NCI-H2107 treated with DMSO at 0.1 percent for 48 hours (cell line): ENCODE measurements at regions not wholly inside any gene's neighbourhood (a gene's known extent, or its start where the extent isn't known, plus 50 kb on each side); places are given as distances from the start of the nearest gene placed in this dataset.
"Not testable (repeated sequence)": the region's sequence is repeated elsewhere in the genome, so short reads cannot be mapped to it uniquely, and the experiment has no call there.

Experiments
- DNase-seq: peaks from one replicate; lab custom pipeline; 2025; ENCODE audit not compliant: unreplicated experiment; lab: John Stamatoyannopoulos, UW

DNA sequence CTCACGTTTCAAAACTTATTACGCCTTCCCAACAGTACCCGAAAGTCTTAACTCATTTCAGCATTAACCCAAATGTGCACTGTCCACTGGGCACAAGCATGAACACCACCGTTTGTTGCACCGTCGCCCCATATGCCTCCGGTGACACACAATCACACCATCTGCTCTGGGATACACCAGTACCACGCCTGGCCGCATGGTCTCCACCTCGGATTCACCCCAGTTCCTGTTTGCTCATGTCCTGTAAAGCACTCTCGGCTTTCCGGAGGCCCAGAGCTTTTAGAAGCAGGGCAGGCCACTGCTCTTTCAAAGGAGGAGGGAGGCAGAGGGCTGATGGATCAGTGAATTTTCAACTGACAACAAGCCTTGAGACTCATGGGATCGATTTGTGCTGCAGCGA is 1570.0 kb upstream of the DEFB115 start:
- no peak for DNase-seq

DNA sequence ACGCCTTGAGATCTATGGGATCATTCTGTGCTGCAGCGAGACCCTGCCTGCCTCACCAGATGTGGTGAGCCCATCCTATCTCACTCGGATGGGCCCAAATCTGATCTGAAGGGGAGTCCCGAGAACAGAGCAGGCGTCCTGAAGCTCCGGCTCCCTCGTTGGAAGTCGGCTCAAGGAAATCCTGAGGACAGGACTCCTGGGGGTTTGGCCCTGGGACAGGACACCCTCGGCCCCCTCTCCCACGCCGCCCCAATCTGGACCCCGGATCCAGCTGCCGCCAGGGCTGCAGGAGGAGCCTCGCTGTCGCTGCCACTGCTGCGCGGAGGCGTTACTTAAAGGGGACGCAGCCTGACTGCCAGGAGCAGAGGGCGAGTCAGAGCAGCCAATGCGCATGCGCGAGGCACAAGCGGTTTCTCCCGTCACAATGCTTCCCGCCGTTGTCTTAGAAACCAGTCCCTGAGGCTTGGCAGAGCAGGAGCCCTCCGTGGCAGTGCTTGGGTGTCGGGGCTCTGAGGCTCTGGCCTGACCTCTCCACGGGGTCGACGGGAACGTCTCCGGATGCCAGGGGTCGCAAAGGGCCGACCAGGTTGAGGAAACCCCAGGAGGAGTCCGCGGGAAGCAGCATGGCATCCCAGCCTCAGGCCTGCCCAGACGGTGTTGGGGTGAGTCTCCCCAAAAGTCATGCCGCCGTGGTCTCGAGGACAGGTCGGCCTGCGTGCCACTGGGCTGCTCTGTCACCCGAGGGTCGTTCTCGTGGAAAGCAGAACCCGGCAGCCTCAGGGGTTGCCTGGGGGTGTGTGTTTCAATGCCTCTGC is 1567.8 kb upstream of the DEFB115 start:
- DNase-seq = no peak

DNA sequence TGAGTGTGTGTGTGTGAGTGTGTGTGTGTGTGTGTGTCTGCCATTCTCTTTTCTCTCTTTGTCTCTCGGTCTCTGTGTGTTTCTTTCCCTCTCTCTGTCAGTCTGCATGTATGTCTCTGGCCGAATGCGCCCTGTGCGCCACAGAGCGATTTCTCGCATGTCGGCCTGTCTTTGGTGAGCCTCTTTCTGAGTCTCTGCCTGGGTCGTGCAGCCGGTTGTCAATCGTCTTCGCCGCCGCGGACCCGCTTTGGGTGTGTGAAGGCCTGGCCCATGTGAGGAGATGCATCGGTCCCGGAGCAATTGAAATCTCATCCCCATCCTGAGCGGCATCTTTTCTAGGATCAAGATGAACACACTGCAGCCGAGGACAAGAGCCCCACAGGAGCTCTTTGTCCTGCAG is 1567.2 kb upstream of the DEFB115 start:
- no peak for DNase-seq

DNA sequence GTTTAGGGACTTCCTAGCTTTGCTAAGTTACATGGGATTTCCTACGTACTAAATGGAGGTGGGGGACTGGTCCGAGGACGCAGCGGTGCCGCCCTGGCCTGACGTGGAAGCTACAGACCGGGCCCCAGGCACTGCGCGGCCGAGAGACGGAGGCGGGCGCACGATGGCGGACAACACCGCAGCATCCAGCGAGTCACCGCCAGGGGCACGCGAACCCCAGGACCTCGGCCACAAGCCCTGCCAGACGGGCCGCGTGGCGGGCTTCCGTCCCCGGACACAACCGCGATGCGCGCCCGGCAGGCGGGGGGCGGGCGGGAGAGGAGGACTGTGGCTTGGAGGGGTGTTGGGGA is 1516.9 kb upstream of the DEFB115 start:
- DNase-seq = no peak

DNA sequence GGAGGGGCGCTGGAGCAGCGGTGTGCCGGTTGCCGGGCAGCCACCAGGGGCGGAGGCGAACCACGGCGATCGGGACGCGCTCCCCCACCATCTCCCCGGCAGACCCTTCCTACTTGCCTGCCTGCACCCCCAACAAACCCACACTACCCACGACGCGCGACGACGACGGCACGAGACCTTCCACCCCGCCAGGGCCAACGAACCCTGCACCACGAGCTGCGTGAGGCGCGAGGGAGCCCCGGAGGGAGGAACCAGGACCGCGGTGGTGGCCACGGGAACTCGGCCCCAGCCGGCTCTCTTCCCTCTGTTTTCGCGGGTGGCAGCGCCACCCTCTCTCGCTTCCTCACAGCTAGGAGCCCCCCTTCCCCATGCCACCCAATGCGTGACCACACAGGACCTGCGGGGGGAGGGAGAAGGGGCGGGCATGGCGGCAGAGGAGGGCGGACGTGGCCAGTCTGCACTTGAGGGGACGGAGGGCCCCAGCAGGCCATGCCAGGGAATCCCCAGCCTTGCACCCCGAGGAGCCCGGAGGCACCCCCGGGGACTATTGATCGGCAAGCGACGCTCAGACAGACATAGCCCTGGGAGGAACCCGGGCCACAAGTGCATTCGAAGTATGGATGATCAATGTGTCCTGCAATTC is 1516.4 kb upstream of the DEFB115 start:
- no peak for DNase-seq

DNA sequence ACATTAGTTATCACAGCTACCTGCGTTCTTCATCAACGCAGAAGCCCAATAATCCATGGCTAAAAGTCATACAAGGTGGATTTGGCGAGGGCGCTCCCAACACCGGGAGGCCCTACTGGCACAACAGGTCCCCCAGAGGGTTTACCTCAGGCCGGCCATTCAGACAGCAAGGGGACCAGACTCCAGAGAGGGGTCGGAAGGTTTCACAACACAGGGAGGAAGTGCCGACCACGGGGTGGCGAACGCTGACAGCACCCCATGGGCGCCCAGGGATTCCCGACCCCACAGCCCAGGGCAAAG is 1515.9 kb upstream of the DEFB115 start:
- no peak for DNase-seq

DNA sequence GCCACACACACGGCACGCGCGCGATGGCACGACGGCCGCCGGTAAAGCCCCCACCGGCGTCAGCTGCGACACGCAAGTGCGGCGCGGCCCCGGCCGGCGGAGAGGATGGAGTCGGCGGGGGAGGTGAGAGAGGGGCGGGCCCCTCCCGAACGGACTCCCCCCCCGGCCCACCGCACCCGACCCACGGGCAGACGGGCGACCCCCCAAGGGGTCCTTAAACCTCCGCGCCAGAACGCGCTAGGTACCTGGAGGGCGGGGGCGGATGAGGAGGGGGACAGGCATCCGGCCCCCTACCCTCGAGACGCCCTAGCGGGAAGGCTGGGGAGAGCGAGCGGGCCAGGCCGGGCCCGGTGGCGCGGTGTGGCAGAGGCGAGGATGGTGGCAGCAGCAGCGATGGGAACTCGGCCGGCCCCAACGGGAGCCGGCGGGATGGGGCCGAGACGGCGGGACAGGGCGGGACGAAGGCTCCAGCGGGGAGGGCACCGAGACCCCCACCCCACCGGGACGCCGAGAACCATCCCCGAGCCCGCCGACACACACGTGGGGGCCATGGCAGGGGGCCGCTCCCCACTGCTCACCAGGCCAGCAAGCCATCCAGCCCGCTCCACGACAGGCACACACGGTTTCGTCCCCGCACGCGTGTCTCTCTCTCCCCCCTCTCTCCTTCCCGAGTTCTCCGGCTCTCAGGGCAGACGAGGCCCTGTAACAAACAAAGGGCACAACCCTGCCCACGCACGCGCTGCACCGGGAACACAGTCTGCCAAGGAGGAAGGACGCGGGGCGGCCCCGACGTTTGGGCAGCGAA is 1515.4 kb upstream of the DEFB115 start:
- no peak for DNase-seq

DNA sequence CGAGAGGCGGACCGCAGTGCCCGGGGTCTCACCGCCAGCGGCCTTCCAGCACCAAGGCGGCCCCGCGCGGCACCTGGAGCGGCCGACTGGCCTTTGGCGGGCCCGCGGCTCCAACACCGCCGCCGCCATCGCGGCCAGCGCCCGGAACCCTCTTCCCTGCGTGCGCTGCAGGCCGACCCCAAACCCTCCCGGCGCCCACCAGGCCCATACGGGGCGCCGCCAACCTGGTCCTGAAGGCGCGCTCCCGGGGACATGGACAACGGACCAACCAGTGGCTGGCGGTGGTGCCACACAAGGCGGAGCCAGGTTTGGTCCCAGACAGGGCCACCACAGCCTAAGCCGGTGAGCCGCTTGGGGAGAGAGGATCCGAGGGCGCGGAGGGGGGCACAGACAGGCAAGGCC is 1514.8 kb upstream of the DEFB115 start:
- no peak for DNase-seq

DNA sequence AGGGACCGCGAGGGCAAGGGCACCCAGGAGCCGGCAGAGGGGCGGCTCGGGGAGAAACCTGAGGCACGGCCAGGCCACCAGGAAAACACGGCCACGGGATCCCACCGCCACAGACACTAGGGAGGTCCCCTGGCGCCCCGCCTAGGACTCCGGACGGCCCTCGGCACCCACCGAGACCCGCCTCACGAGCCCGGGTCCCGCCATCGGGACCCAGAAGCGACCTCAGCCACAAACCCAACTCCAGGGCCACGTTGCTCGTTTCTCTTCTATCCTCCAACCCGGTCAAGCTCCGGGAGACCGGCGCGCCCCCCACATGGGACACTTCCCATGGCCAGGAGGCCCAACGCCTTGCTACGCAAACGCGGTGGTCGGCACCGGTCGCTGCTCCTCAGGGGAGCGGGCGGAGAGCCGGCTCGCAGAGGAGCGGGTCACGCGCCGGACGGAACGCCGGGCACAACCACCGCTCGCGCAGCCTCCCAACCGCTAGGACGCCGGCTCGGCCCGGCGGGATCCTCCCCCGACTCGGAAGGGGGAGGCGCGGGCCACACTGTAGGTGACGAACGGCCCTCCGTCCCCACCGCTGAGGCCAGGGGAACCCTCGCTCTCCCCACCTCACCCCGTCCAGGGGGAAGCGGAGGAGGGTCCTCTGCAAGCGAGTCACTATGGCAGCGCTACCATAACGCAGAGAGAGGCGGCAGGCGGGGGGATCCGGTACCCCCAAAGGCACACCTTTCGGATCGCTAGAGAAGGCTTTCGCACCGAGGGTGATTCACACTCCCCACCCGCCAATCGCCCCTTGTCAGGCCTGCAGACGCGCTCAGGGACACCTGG is 1514.1 kb upstream of the DEFB115 start:
- no peak for DNase-seq

DNA sequence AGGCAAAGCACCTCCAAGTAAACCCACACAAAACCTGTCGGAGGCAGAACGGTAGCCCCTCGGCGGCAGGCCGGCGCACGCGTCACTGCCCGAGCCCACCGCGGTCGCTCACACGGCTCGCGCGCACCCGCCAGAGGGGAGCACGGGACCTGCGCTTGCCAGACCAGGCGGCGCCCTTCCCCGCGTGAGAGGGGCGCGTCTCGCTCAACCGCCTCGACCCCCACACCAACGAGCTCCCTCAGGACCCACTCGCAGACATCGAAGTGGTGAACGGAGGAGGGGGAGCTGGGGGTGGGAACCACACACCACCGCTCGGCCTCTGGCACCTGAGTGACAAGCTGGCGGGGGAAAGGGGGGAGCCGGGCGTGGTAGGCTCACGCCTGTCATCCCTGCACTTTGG is 1513.4 kb upstream of the DEFB115 start:
- DNase-seq = no peak

DNA sequence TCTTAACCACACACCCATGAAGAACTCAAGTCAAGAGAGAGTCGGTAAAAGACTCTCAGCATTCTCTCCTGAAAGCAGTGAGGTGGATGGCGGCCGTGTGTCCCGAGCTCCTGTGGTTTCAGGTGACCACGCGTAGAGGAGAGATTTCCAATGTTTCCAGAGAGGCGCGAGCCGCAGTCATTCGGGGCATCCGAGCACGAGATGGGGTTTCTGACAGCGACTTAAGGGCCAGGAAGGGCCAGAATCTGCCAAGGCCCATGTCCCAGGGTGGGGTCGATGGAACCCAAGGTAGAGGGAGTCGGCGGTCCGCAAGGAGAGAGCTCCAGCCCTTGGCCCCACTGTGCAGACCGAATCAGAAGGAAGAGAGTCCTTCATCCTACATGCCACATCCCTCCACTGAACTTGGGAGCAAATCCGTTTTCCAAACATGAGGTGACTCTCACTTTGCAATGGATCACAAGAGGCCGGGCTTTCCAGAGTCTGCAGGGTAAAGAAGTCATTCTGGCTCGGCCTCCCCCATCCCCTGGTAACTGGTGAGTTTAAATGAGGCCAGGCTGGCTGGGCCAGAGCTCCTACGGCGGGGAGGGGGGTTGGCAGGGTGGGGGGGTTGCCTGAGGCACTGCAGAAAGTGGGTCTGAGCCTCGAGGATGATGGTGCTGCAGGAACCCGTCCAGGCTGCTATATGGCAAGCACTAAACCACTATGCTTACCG is 1511.8 kb upstream of the DEFB115 start:
- DNase-seq = not testable (repeated sequence)

DNA sequence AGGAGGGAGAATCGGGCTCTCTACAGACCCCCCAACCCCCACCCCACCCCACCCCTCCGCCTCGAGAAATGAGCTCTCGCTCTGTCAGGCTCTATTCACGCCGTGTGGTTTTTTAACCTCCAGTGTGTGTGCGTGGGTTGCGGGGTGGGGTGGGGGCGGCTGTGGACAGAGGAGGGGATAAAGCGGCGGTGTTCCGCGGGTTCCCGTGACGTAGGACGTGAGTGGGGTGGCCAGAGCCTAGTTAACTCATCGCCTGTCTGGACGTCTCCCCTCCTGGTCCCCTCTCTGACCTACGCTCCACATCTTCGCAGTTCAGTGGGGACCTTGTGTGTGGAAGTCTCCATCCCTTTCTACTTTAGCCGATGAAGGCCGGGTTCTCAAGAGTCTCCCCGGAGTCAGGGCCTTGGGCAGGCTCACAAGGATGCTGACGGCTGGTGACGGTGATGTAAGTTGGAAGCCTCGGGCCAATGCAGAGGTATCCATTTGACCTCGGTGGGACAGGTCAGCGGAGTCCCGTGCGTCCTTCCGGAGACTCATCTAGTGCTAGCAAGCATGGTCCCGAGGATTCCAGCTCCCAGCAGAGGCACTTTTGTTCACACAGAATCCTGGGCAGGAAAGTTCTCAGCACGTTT is 1507.1 kb upstream of the DEFB115 start:
- no peak for DNase-seq

DNA sequence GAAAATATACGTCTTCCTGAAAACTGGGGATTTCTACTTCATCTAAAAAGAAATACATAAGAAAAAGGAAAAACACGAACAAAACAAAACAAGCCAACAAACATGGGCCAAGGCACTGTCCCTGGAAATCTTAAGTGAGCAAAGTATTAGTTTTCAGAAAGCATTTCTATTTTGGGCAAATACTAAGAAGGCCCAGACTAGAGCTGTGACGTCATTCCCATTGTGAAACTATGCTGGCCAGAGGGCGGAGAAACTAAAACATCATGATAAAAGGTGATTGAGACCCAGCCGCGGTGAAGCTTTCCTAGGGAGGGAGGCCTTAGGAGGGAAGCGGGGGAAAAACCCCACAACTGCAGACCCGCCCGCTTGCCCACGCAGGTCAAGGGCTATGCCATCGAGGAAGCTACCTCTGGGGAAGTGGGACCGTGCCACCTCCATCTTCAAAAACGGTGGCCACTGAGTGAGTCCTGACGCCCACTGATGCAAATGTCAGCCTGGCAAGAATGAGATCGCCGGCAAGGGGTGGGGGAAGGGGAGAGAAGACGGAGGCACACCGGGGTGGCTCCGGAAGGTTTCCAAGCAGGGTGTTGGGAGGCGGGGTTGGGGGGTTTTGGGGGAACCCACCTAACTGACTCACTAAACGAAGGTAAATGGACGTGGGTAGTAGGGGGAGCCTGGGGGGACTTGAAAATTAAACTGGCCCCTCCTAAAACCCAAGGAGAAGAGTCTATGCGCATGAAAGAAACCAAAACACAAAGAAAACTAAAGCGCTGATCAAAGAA is 1504.6 kb upstream of the DEFB115 start:
- not testable (repeated sequence) for DNase-seq

DNA sequence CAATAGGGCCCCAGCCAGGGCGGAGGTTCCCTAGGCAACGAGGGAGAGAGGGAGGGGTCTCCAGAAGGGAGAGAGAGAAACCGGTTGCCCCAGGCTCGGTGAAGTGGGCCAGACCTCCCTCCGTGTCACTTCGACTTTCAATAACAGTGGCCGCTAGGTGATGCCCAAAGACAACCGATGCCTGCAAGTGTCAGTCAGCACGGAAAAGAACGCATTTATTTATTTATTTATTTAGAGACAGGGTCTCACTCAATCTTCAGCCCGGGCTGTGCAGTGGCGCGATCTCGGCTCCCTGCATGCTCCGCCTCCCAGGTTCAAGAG is 1504.1 kb upstream of the DEFB115 start:
- DNase-seq = not testable (repeated sequence)

DNA sequence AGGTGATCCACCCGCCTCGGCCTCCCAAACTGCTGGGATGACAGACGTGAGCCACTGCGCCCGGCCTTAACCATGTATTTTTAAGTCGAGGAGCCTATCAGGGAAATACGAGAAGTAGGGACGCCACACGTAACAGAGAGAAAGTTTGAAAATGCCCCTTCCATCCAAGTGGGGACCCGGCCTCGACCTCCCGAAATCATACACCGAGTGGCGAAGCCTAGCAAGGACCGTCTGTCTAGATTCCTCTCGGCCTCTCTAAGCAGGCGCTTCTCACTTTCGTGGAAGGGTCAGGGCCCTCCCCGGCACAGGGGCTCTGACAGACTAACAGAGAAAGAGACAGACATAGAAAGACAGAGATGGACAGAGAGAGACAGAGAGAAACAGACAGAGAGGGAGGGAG is 1503.6 kb upstream of the DEFB115 start:
- DNase-seq = not testable (repeated sequence)

DNA sequence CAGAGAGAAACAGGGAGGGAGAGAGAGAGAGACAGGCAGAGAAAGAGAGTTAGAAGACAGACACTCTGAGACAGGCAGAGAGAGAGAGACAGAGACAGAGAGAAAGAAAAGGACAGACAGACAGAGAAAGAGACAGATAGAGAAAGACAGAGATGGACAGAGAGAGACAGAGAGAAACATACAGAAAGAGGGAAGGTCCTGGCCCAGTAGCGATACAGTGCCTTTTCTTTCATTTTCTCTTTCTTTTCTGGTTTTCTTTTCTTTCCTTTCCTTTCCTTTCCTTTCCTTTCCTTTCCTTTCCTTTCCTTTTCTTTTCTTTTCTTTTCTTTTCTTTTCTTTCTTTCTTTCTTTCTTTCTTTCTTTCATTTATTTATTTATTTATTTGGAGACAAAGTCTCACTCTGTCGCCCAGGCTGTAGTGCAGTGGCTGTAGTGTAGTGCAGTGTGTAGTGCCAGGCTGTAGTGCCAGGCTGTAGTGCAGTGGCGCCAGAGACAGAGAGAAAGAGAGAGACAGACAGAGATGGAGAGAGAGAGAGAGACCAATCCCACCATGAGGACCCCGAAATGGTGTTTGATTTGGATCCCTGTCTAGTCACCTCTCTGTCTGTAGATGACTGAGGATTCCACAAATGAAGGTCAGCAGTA is 1501.5 kb upstream of the DEFB115 start:
- not testable (repeated sequence) for DNase-seq

DNA sequence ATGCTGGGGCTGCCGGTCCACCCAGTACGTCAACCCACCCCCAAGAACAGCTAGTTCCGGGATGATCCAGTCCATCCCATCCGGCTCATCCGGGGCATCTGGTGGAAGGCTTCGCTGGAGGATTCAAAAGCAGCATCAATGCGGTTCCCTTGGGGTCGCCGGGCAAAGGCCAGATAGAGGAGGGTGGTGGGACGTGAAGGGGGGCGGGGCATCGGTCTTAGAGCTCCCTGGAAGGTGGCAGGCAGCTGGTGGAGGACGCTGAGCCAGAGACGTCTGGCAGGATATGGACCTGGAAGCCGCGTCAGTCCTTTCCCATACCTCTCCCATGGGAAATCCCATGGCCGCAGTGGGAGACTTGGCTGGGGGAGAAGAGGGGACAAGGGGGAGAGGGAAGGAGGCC is 1500.8 kb upstream of the DEFB115 start:
- DNase-seq = no peak

DNA sequence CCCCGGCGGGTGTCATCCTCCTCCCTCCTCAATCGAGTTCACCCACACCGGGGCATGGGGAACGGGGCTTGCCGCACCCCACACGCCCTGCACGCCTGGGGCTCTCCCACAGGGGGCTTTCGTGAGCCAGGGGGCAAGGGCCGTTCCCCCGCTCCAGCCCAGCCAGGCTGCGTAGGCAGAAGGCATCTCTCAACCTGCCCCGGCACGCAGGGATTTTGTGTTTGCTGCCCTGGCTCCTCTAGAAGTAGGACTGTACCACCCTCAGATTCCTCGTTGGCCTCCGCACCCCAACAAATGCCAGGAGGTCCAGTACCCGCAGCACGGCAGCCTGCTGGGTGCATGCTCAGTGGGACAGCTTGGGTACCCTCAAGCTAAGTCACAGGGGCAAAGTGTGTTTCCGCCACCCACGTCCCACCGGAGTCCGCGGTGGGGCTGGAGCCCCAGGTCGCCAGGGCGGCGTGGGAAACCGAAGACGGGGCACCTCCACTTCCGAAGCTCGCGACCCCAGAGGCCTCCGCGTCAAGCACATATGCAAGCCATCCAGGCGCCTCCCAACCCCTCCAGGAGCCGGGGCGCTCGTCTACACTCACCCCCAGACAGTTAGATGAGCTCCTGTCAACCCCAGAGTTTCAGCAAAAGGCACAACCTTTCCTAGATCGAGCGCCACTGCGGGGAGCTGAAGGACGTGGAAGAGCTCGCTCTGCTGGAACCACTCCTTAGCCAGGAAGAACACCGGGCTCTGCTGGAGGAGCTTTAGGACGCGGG is 1495.7 kb upstream of the DEFB115 start:
- not testable (repeated sequence) for DNase-seq
